Stimulated activated CD4-positive, alpha-beta T cell treated with anti-CD3 and anti-CD28 coated beads, TNF-alpha, amount 100 ng/mL, for 24 hours (primary cell): ENCODE measurements at regions not wholly inside any gene's neighbourhood (a gene's known extent, or its start where the extent isn't known, plus 50 kb on each side); places are given as distances from the start of the nearest gene placed in this dataset.
"Not testable (repeated sequence)": the region's sequence is repeated elsewhere in the genome, so short reads cannot be mapped to it uniquely, and the experiment has no call there.

Source experiments
- DNase-seq, 3 experiments: peaks; one replicate each; pipeline ENCODE4 v3.0.0-alpha.2; 2020; ENCODE audit warnings: low read depth in 3 of 3

- DNase-seq = no peak
Measured at GRCh38 chr9:89837162-89837933, 232.5 kb downstream of the GADD45G start.

GRCh38 chr9:89837934-89838310, 233.1 kb downstream of the GADD45G start:
- no peak for DNase-seq

- DNase-seq = no peak
Measured at GRCh38 chr9:89838621-89839020, 233.8 kb downstream of the GADD45G start.

DNA sequence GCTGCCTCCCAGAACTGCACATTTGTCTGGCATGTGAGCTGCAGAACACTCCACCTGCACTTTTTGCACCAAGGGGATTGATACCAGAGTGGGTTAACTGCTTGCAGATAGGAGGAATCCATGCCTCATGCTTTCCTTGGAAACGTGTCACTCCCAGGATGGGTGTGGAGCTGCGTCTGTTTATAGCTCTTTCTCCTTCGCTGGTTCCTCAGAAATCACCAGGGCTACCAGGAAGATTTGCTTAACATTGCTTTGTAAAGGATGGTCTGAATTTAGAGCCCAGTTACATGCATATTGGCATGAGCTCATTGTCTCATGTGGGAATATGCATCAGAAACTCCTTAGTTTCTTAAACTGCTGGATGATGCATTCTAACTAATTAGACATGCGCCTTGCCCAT, 234.6 kb downstream of the GADD45G start:
- no peak for DNase-seq

DNA sequence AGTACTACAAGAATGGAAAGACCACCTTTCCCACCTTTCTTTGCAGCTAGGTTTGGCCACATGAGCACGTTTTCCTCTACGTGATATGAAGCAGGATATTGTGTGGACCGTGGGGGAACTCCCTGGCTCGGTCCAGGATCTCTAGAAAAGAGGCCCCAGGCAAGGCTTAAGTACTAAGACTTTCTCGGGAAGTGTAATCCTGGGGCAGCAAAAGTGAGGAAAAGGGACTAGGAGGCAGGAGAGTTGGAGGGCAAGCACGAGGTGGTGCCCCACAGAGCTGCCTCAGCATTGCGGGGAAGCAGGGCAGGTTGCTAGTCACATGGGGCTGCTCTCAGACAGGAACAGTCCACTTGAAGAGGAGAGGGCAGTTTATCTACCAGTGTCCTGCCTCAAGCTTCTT, 235.1 kb downstream of the GADD45G start:
- DNase-seq = no peak

DNA sequence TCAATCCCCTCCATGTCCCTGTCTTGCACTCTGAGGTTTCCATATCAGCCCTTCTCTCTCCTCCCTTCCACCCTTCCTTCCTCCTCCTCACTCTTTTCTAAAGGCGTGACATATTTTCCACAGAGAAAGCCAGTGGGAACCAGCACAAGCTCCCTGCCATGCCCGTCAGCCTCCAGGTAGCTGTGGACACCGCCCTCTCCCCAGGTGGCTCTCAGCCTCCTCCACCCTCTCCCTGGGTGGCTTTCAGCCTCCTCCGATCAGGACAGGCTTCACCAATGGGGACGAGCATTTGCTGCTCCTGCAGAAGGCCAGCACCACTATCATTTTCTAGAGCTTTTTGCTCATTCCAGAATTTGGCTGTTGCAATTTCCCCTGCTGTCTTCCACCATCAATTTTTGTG, 236.6 kb downstream of the GADD45G start:
- no peak for DNase-seq

DNA sequence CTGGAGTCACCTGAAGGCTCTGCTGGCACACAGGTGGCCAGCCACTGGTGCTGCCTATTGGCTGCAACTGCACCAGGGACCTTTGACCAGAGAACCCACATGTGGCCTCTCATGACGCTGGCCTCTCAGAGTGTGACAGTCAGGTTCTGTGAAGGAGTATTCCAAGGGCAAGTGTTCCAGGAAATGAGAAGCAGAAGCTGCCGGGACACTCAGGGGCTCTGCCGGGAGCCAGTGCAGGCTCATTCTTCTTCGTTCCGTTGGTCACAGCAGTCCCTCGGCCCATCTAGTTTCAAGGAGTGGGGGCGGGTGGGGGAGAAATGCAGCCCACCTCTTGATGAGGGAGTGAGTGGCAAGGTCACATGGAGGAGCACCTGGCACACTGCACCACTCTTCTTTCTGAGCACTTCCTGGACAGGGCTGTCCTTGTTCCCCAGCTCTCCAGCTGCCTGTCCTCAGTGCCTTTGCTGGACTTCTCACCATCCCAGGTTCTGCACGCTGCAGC, 237.5 kb downstream of the GADD45G start:
- DNase-seq = no peak

GRCh38 chr9:89843074-89843473, 238.3 kb downstream of the GADD45G start:
- no peak for DNase-seq

DNA sequence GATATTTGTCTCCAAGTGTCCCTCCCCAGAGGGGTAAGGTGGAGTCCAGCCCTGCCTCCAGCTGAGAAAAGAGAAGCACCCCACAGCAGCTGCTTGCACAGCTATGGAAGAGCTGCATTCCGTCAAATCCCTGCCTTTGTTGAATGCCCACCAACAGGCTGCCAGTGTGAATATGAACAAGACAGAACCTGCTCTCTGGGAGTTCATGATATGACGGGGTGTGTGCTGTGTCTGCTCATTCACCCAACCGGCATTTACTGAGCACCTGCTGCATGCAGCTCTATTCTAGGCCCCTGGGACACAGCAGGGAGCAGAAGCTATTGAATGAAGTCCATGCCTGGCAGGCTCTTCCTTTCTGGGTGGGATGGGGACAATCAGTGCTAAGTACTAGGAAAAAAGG, 238.8 kb downstream of the GADD45G start:
- no peak for DNase-seq

- DNase-seq = no peak
Measured at GRCh38 chr9:89844075-89844474, 239.3 kb downstream of the GADD45G start.

GRCh38 chr9:89844535-89844934, 239.7 kb downstream of the GADD45G start:
- no peak for DNase-seq

GRCh38 chr9:89845321-89845720, 240.5 kb downstream of the GADD45G start:
- DNase-seq = no peak

- no peak for DNase-seq
Measured at GRCh38 chr9:89845862-89846261, 241.1 kb downstream of the GADD45G start.

- DNase-seq = no peak
Measured at GRCh38 chr9:89848060-89849040, 243.5 kb downstream of the GADD45G start.

DNA sequence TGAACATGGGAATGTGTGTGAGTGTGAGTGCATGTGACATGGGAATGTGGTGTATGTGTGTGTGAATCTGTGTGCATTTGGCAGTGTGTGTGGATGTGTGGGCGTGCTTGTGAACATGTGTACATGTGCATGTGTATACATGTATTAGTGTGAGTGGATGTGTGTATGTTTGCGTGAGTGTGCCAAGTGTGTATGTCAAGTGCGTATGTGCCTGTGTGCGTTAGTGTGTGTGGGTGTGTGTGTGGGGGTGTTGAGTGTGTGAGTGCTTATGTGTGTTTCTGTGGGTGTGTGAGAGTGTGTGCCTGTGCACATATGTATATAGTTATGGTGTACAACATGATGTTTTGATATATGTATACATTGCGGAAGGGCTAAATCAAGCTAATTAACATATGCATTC, 244.3 kb downstream of the GADD45G start:
- no peak for DNase-seq

DNA sequence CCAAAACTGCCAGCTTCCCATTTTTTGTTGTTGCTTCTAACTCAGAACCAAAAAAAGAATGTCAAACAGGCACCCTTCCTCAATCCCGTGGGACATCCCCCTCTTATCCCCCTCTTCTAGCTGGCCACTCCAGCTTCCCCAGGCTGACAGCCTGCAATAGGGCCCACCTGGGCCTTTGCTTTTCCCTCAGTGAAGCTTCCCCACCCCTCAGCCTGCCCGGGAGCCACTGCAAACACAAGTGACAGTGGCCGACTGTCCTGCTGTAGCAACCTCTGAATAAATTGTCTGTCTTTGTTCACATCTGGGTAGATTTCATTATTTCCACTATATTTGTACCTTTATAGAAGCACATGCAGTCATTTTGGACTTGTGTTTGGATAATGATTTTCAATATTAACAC, 245.3 kb downstream of the GADD45G start:
- DNase-seq = no peak

DNA sequence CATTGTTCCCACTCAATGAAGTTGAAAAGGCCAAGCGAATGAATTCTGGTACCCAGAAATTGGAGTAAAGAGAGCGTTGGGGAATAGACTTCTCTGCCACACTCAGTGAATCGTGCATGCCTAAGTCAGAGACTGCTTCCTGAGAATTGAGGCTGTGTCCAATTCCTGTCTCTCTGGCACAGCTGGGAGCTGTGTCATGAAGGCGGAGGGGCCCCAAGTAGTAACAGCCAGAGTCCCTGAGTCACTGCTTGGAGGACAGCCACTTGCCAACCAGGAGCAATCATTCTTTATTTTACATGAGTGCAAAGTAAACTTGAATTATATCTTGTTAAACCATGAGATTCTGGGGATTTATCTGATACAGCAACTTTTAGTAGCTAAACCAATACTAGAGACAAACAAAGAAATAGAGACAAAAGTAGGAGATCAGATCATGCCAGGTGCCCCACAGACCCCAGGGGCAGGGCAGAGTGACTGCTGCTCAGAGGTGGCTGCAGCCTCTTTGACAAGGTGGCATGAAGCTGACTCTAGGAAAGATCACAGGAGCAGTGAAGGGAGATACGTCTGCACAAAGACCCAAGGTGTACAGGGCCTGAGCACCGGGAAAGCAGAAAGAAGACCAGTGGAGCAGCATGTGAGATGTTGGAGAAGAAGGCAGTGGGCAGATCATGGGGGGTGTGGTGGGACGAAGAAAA, 246.0 kb downstream of the GADD45G start:
- no peak for DNase-seq

DNA sequence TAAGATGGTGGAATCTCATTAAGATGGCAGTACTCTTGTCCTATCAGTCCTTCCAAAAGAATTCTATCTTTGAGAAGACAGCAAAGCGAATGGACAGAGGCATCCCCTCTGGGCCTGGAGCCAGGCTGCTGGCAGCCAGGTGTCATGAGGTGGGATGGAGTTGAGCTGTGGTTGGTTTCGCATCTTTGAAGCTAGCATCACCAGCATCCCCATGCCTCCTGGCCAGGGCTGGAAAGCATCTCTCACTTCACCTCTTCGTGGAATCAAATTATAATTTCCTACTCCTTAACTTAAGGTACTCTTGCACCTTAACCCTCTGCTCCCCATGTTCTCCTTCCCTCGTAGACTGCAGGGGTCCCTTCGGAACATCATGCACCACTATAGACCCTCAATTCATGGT, 248.3 kb downstream of the GADD45G start:
- DNase-seq = no peak

GRCh38 chr9:89853931-89854330, 249.1 kb downstream of the GADD45G start:
- DNase-seq = no peak

GRCh38 chr9:89854715-89855475, 250.1 kb downstream of the GADD45G start:
- no peak for DNase-seq

- DNase-seq = not testable (repeated sequence)
Measured at GRCh38 chr9:89856296-89856695, 251.5 kb downstream of the GADD45G start.
